Left ventricle myocardium inferior (tissue), 1 donor: ENCODE measurements at regions not wholly inside any gene's neighbourhood (a gene's known extent, or its start where the extent isn't known, plus 50 kb on each side); places are given as distances from the start of the nearest gene placed in this dataset.

ENCODE experiments used
- DNase-seq: peaks from one replicate; pipeline ENCODE4 v3.0.0-alpha.2; 2020
- H3K27ac ChIP-seq: fragments of 200-600 bp; replicated peaks from 2 replicates; pipeline ENCODE4 v1.8.0; 2021
- H3K27me3 ChIP-seq: fragments of 200-600 bp; 2 replicates; pipeline ENCODE4 v1.8.0; 2021; ENCODE audit warnings: low read depth
- H3K36me3 ChIP-seq: fragments of 200-600 bp; 2 replicates; pipeline ENCODE4 v1.8.0; 2021
- H3K4me1 ChIP-seq: fragments of 200-600 bp; 2 replicates; pipeline ENCODE4 v1.8.0; 2021
- H3K4me3 ChIP-seq: fragments of 200-600 bp; 2 replicates; pipeline ENCODE4 v1.8.0; 2021; ENCODE audit warnings: mild to moderate bottlenecking, moderate library complexity
- H3K9me3 ChIP-seq: fragments of 200-600 bp; replicated peaks from 2 replicates; pipeline ENCODE4 v1.8.0; 2021
- CTCF ChIP-seq: fragments of 200-600 bp; IDR thresholded peaks from 2 replicates; pipeline ENCODE4 v1.8.0; 2021; ENCODE audit warnings: antibody characterized with exemption, mild to moderate bottlenecking, borderline replicate concordance
- intact Hi-C: fragments of 100-400 bp; cut with micrococcal nuclease; formaldehyde crosslinking; loops from one replicate; pipeline ENCODE4 v1.11.0; 2022
- donor health status: DM: no; HTN: yes; CAD: no; lungs with severe emphysema.

GRCh38 chr17:34008125-34008524 is 247.0 kb upstream of the CCL2 start:
- no peak overlapping the region for H3K27ac ChIP-seq
- H3K4me3 ChIP-seq, result no peak overlapping the region
- no peak for TF ChIP-seq CTCF
- intact Hi-C loops, result no loop called here
- no peaks in the 10 kb centered on the region for H3K9me3 ChIP-seq
- DNase-seq, result no peak
- H3K36me3 ChIP-seq, result no peaks in the 10 kb centered on the region
- H3K4me1 ChIP-seq, result no peaks in the 10 kb centered on the region
- H3K27me3 ChIP-seq, result peaks cover 34% of the 10 kb centered on the region

- H3K36me3 ChIP-seq, result no peaks in the 10 kb centered on the region
- peaks cover 28% of the 10 kb centered on the region for H3K27me3 ChIP-seq
- H3K4me3 ChIP-seq, result no peak overlapping the region
- intact Hi-C loops, result no loop called here
- H3K27ac ChIP-seq, result no peak overlapping the region
- no peak for TF ChIP-seq CTCF
- no peaks in the 10 kb centered on the region for H3K4me1 ChIP-seq
- H3K9me3 ChIP-seq, result no peaks in the 10 kb centered on the region
- DNase-seq, result no peak
Measured at GRCh38 chr17:34009912-34010311, 245.2 kb upstream of the CCL2 start.

- no peaks in the 10 kb centered on the region for H3K9me3 ChIP-seq
- no peak for DNase-seq
- H3K36me3 ChIP-seq, result no peaks in the 10 kb centered on the region
- H3K27me3 ChIP-seq, result peaks cover 23% of the 10 kb centered on the region
- intact Hi-C loops, result no loop called here
- no peaks in the 10 kb centered on the region for H3K4me1 ChIP-seq
- no peak overlapping the region for H3K4me3 ChIP-seq
- TF ChIP-seq CTCF, result no peak
- H3K27ac ChIP-seq, result no peak overlapping the region
Measured at GRCh38 chr17:34010534-34010933, 244.6 kb upstream of the CCL2 start.

- Histone ChIP-seq H3K27ac (no peak overlapping the region), H3K4me3 (no peak overlapping the region), H3K27me3 (peaks cover 13% of the 10 kb centered on the region), H3K4me1 (no peaks in the 10 kb centered on the region), H3K36me3 (no peaks in the 10 kb centered on the region), H3K9me3 (no peaks in the 10 kb centered on the region)
- no peak for DNase-seq
- intact Hi-C loops, result no loop called here
- no peak for TF ChIP-seq CTCF
Measured at GRCh38 chr17:34011599-34011998, 243.5 kb upstream of the CCL2 start.

GRCh38 chr17:34012709-34013375 is 242.2 kb upstream of the CCL2 start:
- Histone ChIP-seq H3K36me3 (no peaks in the 10 kb centered on the region), H3K27me3 (peaks cover 5% of the 10 kb centered on the region), H3K27ac (no peak overlapping the region), H3K4me3 (no peak overlapping the region), H3K4me1 (no peaks in the 10 kb centered on the region), H3K9me3 (no peaks in the 10 kb centered on the region)
- no peak for TF ChIP-seq CTCF
- DNase-seq, result no peak
- intact Hi-C loops, result no loop called here
